HG02884 (cell line): ENCODE measurements at regions not wholly inside any gene's neighbourhood (a gene's known extent, or its start where the extent isn't known, plus 50 kb on each side); places are given as distances from the start of the nearest gene placed in this dataset.

Source experiments
- ATAC-seq: cut with Tn5 transposase; IDR thresholded peaks from one replicate; pipeline ENCODE4 v1.9.1; 2021; ENCODE audit warnings: mild to moderate bottlenecking, moderate library complexity; ENCODE audit not compliant: unreplicated experiment

DNA sequence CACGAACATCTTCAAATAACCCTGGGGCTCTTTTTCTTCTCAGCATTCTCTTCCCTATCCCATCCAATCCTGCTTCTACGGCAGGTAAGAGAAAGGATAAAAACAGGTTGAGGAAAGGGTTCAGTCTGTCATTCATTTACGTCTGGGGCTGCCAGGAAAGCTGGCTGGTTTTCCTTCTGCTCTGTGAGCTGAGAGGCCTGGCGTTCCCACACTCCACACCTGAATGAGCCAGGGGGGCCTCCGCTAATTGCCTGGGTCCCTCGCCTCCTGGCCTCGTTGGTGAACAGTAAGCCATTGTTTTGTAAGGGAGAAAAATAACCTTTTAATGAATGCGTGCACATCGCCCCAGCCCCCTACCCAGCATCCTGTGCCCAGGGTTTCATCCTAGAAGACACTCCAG is 70.8 kb upstream of the SIM2 start:
- ATAC-seq: no peak

DNA sequence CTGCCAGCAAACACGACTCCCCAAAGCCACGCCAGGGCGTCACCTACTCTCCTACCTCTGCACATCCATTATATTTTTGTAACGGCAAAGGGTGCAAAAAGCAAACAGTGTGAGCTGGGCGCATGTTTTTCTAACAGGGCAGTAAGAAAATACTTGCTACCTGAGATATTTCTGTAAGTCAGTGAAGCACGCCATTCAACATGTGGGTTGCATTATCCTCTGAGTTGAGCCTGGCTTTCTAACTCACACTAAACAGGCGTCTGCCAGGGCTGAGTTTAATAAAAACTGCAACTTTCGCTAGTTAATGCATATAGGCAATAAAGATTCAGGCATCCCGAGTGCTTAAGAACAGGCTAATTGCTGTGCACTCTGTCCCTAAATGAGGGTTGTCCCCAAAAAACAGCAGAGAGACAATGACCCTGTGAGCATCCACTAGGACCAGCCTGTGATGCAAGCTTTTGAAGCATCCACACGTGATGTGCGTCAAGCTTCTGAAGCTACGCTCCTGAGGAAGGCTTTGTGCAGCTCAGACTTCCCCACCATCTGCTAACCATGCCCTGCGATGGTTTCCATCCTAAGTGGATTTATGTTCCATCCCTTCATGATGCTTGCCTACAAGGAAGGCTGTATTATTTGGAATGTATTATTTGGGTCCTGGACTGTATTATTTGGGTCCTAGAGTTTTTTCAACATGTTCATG is 70.0 kb upstream of the SIM2 start:
- ATAC-seq: no peak

DNA sequence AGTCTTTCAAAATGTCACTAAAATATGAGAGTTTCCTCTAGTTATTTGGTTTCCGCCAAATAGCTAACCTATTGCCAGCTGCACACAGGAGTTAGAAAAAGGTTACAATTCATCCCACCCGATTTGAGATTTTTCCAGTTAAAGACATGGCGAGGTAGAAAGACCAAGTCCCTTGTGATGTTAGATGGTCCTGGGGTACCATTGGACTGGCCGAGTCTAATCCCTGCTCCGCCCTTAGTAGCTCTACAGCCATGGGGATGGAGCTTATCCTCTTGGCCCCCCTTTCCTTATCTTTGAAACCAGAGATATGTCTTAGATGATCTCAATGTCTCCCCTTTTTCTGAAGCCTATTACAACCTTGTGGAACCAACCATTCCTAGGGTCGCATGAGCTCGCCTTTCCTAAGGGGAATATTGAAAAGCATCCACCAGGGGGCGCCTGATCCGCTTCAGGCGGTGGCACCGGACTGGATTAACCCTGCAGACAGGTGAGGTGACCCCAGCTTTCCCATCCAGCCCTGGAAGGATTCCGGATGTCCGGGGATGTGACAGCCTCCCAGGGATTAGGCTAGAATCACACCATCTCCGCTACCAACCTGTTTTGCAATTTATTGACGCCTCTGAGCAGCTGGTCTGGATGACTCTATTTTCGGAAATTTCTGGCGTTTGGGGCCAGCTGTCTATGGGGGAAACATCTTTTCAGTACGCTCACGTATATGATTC is 68.3 kb upstream of the SIM2 start:
- no peak for ATAC-seq

DNA sequence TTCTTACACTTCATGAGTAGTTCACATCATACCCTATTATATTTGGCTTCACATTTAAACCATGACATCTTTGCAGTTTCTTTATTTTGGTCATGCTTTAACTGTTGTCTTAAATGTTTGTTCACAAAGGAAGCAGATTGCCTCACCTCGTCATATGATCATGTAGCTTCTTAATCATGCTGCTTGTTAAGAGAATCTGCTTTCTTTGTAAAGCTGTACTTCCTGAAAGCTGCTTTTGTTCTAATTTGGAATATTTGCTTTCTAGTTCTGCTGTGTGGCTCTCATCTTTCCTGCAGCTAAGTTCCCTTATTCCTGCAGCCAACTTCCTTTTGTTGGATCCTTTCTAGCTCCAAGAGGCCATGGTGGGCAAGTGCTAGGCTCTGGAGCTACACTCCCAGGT is 62.9 kb upstream of the SIM2 start:
- ATAC-seq: no peak

DNA sequence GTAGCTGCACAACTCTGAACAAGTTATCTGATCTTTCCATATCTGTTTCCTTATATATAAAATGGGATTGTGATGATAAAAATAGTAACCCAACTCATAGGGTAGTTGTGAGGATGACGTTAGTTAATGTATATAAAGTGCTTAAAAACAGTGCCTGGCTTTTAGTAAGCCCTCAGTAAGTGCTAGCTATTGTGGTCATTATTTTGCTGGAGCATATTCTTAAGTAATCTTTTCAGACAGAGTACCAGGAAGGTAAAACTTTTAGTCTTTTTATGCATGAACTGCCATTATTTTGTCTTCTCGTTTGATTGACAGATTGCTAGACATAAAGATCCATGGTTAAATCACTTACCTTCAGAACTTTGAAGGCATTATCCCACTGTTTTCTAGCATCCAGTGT is 62.5 kb upstream of the SIM2 start:
- ATAC-seq: no peak

DNA sequence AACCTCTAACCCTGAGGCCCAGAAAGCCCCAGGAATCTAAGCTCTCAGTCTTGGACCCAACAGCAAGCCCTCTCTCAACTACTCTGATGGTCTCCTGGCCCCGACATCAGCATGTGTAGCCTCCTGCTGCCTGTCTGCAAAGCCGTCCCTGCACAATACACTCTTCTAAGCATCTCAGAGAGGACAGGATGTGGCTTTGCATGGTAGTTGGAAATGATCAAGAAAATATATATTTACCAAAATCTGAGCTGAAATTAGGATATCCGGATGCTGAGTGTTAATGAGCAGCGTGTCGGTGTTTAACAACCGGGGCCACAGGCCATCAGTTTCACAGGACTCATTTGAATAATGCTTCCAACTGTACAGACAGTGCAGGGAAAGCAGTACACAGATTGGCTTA is 59.1 kb upstream of the SIM2 start:
- no peak for ATAC-seq

DNA sequence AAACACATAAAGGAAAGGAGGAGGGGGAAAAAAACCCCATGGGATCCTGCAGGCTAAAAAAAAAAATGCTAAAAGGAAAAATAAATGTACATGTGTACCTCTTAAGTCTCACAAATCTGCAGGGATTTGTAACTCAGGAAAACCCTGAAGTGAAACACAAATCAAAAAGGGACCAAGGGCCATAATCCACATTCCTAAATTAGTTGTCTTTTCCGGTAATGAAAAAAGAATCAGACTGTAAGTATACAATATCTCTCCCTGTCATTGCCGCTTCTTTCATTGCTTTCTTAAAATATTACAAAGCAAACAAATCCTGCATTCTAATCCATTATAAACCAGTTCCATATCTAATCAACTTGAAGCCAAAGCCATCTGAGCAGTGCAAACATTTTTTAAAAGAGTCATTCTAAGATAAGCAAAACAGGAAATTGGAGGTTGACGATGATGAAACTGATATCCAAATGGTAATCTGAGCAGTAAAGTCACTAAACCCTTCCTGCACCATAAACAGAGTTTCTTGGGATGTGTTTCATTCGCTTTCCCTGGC is 58.7 kb upstream of the SIM2 start:
- no peak for ATAC-seq

DNA sequence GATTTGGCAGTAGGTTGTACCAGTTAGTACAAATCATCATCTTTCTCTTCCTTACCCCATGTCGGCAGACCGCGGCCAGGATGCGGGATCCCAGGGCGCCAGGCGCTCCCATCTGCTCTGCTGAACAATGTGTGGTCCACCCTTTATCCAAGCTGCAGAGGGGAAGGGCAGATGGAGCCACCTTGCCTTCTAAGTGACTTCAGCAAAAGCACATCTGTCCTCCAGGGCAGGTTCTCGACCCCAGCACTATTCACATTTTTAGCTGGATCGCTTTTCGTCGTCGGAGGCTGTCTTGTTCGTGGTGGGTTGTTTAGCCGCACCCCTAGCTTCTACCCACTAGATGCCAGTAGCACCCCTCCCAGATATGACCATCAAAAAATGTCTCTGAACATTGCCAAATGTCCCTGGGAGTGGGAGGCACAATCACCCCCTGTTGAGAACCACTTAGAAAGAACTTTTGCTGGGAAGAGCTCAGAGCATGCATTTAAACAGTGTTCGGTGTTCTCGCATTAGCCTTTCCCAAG is 58.1 kb upstream of the SIM2 start:
- no peak for ATAC-seq

DNA sequence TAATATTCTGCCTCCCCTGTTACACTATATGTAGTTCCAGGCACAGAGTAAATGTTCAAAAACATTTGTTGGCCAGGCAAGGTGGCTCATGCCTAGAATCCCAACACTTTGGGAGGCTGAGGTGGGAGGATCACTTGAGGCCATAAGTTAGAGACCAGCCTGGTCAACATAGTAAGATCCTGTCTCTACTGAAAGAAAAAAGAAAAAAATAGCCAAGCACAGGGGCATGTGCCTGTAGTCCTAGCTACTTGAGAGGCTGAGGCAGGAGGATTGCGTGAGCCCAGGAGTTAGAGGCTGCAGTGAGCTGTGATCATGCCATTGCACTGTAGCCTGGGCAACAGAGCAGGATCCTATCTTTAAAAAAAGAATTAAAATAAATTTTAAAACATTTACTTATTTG is 57.6 kb upstream of the SIM2 start:
- ATAC-seq: no peak

DNA sequence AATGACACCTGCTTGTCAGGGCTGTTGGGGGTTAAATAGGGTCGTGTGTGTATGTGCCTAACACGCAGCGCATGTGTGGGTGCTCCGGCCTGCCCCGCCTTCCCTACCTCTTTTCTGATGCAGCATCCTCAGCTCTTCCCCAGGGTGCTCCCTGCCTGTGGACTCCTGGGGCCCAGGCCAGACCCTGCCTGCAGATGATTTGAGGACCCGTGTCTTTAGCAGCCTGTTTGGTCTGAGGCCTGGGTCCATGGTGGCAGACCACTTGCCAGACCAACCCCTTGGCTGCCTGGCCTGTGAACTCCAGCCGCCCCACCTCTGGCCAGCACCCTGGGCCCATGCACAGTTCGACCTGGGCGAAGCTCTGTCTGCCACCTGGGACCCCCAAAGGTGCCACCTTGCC is 57.0 kb upstream of the SIM2 start:
- no peak for ATAC-seq

DNA sequence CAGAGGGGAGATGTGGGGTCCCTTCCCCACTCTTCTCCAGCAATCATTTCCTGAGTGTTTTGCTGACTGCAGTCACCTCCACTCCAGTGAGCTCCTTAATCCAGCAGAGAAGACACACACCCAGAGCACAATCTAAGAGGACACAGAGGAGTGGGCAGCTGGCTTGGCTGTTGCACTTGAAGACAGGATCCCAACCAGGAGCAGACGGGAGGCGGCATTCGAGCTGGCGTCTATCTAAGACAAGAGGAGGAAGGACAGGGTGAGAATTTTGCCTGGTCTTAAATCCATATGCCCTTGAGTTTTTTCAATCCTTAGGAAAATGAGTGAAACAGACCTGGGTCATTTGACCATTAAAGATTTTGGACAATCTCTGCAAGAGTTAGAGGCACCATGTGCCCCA is 56.1 kb upstream of the SIM2 start:
- no peak for ATAC-seq

DNA sequence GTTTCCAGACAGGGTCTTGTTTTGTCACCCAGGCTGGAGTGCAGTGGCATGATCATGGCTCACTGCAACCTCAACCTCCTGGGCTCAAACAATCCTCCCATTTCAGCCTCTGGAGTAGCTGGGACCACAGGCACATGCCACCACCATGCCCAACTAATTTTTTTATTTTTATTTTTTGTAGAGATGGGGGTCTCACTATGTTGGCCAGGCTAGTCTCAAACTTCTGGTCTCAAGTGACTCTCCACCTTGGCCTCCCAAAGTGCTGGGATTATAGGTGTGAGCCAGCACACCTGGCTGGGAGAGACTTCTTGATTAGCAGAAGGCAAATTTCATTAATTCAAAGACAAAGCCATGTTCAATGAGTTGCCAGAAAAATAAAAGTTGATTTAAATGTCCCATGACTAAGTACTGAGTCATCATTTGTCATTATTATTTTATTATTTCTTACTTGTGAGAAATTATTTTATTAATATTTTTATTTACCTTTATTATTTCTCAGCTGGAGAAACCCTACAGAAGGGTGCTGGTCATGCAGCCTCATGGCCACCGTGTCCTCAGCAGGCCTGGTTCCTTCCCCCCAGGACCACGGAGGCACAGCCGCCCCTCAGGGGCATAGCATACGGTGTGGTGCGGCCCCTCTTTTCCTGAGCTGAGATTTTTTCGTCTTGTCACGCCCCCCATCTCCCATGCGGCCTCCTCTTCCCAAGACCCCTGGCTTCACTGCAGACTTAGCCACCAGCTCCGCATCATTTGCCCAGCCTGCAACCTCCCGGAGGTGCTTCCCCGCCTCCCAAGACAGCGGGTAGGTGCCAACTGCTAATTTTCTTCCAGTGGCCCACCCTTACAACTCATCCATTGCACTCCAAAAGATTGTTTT is 55.3 kb upstream of the SIM2 start:
- ATAC-seq: no peak

DNA sequence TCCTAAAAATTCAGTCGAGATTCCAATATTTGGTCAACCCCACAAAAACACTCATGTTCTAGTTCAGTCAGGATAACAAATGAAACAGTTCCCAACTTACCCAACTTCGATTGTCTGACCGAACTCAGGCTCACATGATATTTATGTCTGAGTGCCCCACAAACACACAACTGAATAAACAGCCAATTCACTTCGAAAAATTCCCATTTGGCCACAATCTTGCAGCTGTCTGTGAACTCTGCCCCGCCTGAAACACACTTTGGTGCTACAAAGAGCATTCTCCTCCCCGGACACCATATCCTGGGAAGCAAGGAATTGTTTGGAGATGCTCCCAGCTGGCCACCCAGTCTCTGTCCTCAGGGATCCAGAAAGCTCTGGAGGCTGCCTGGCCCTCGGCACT is 52.9 kb upstream of the SIM2 start:
- no peak for ATAC-seq

DNA sequence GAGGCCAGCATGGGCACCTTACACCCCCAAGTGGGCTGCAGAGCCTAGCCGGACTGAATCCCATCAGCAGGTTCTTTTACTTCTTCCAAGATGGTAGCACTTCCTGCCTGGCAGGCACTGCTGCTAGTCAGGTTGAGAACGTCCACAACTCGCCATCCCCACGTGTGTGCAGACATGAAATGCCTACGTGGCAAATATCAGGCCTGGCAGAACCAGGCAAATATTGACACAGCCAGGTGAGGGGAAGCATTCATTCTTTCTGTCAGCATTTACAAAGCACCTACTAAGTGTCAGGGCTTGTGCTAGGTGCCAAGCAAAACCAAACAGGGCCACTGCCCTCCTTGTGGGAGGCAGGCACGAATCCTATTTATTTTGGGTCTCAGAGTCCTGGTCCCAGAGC is 52.3 kb upstream of the SIM2 start:
- ATAC-seq: no peak

DNA sequence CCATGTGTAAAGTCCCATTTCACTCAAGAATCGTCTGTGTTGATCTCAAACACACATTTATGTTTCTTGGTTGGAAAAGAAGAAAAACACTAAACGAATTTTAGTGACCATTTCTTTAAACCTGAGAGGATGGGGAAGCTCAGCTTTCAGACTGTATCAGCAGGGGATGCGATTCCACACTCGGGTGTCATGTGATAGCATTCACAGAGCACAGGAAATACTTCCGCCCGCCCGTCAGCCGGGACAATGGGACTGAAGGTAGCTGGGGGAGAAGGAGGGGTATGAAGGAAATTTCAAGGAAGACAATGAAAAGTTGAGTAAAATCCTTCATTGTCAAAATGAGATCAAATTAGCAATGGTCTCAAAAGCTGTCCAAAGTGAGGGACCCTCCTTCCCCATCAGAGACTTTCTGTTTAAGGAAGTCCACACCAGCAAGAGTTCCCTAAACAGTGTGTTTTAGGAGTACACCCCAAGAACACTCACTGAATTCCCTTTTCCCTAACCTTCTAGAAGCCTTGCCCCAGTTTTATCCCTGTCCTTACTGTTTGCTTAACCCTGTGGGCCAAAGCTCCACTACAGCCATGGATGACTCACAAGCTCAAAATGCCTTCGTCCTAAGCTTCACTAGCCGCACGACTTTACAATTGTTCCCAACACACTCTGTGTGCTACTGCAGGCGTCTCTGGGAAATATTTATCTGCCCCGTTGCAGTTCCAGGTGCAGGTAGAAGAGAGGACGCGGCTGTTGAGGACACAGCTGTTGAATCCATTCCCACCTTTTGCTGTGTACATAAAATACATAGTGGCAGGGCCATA is 51.4 kb upstream of the SIM2 start:
- no peak for ATAC-seq
